ENCODE measurements at regions not wholly inside any gene's neighbourhood (a gene's known extent, or its start where the extent isn't known, plus 50 kb on each side); places are given as distances from the start of the nearest gene placed in this dataset.

- Histone ChIP-seq H2AFZ (no peak overlapping the region), H4K20me1 (ENCODE audit: insufficient read depth, poor library complexity, severe bottlenecking) (no peaks in the 10 kb centered on the region)
- no peak for DNase-seq (ENCODE audit: low spot score)
Observed at GRCh38 chr7:17422966-17423365, 124.5 kb downstream of the AHR start.

GRCh38 chr7:17427924-17428323 is 129.5 kb downstream of the AHR start:
- H4K20me1 ChIP-seq (ENCODE audit: insufficient read depth, poor library complexity, severe bottlenecking): no peaks in the 10 kb centered on the region
- H3K27me3 ChIP-seq: no peaks in the 10 kb centered on the region
- H2AFZ ChIP-seq: no peak overlapping the region
- H3K4me2 ChIP-seq: no peak overlapping the region
- H3K36me3 ChIP-seq (replicated peaks; ENCODE audit: insufficient read depth, low read depth): no peaks in the 10 kb centered on the region
- TF ChIP-seq EZH2phosphoT487 (IDR thresholded peaks at IDR 0.05; ENCODE audit: low read depth, severe bottlenecking, unreplicated experiment) (no peak), EZH2 (IDR thresholded peaks at IDR 0.05; ENCODE audit: borderline replicate concordance) (no peak), CTCF (IDR thresholded peaks at IDR 0.05; ENCODE audit: poor library complexity) (no peak)
- H3K27ac ChIP-seq: no peak overlapping the region
- H3K4me1 ChIP-seq (ENCODE audit: insufficient read depth): no peaks in the 10 kb centered on the region
- no peak overlapping the region for H3K4me3 ChIP-seq
- no peak for DNase-seq (ENCODE audit: low spot score)
- peaks cover 4% of the 10 kb centered on the region for H3K9me3 ChIP-seq (ENCODE audit: low read depth)
- no peaks in the 10 kb centered on the region for H3K9me2 ChIP-seq (replicated peaks; ENCODE audit: insufficient read depth)
- H3K79me2 ChIP-seq: no peaks in the 10 kb centered on the region

More at GRCh38 chr7:17422966-17423365, 124.5 kb downstream of the AHR start:
- Histone ChIP-seq H3K36me3 (replicated peaks; ENCODE audit: insufficient read depth, low read depth) (no peaks in the 10 kb centered on the region), H3K4me1 (ENCODE audit: insufficient read depth) (no peaks in the 10 kb centered on the region), H3K9me2 (replicated peaks; ENCODE audit: insufficient read depth) (no peaks in the 10 kb centered on the region), H3K27me3 (no peaks in the 10 kb centered on the region), H3K27ac (no peak overlapping the region), H3K4me2 (no peak overlapping the region), H3K4me3 (no peak overlapping the region), H3K79me2 (no peaks in the 10 kb centered on the region), H3K9me3 (ENCODE audit: low read depth) (no peaks in the 10 kb centered on the region)
- TF ChIP-seq CTCF (IDR thresholded peaks at IDR 0.05; ENCODE audit: poor library complexity): no peak
- TF ChIP-seq EZH2 (IDR thresholded peaks at IDR 0.05; ENCODE audit: borderline replicate concordance): no peak
- no peak for TF ChIP-seq EZH2phosphoT487 (IDR thresholded peaks at IDR 0.05; ENCODE audit: low read depth, severe bottlenecking, unreplicated experiment)
- 53% methylated on average over 2 of the region's 2 CpGs for whole genome bisulfite sequencing (ENCODE audit: low lambda C conversion rate, missing lambda C conversion rate)

- DNase-seq (ENCODE audit: low spot score): no peak
- H3K27me3 ChIP-seq: no peaks in the 10 kb centered on the region
- no peaks in the 10 kb centered on the region for H4K20me1 ChIP-seq (ENCODE audit: insufficient read depth, poor library complexity, severe bottlenecking)
- no peak for TF ChIP-seq EZH2phosphoT487 (IDR thresholded peaks at IDR 0.05; ENCODE audit: low read depth, severe bottlenecking, unreplicated experiment)
- no peak for TF ChIP-seq EZH2 (IDR thresholded peaks at IDR 0.05; ENCODE audit: borderline replicate concordance)
- TF ChIP-seq CTCF (IDR thresholded peaks at IDR 0.05; ENCODE audit: poor library complexity): no peak
- H3K4me3 ChIP-seq: no peak overlapping the region
- no peak overlapping the region for H2AFZ ChIP-seq
- WGBS (ENCODE audit: low lambda C conversion rate, missing lambda C conversion rate): 69% methylated on average over 4 of the region's 4 CpGs
- H3K9me2 ChIP-seq (replicated peaks; ENCODE audit: insufficient read depth): no peaks in the 10 kb centered on the region
- H3K36me3 ChIP-seq (replicated peaks; ENCODE audit: insufficient read depth, low read depth): no peaks in the 10 kb centered on the region
- H3K4me1 ChIP-seq (ENCODE audit: insufficient read depth): no peaks in the 10 kb centered on the region
- H3K79me2 ChIP-seq: no peaks in the 10 kb centered on the region
- no peak overlapping the region for H3K27ac ChIP-seq
- peaks cover 4% of the 10 kb centered on the region for H3K9me3 ChIP-seq (ENCODE audit: low read depth)
- no peak overlapping the region for H3K4me2 ChIP-seq
Observed at GRCh38 chr7:17429579-17429978, 131.1 kb downstream of the AHR start.

- Histone ChIP-seq H3K79me2 (no peaks in the 10 kb centered on the region), H3K36me3 (replicated peaks; ENCODE audit: insufficient read depth, low read depth) (no peaks in the 10 kb centered on the region), H3K4me3 (no peak overlapping the region), H4K20me1 (ENCODE audit: insufficient read depth, poor library complexity, severe bottlenecking) (no peaks in the 10 kb centered on the region), H3K9me2 (replicated peaks; ENCODE audit: insufficient read depth) (no peaks in the 10 kb centered on the region), H3K27ac (no peak overlapping the region), H2AFZ (no peak overlapping the region), H3K9me3 (ENCODE audit: low read depth) (peaks cover 4% of the 10 kb centered on the region), H3K4me1 (ENCODE audit: insufficient read depth) (no peaks in the 10 kb centered on the region), H3K27me3 (no peaks in the 10 kb centered on the region), H3K4me2 (no peak overlapping the region)
- TF ChIP-seq CTCF (IDR thresholded peaks at IDR 0.05; ENCODE audit: poor library complexity) (no peak), EZH2 (IDR thresholded peaks at IDR 0.05; ENCODE audit: borderline replicate concordance) (no peak)
- WGBS (ENCODE audit: low lambda C conversion rate, missing lambda C conversion rate): 43% methylated on average over 3 of the region's 3 CpGs
- DNase-seq (ENCODE audit: low spot score): no peak
Observed at GRCh38 chr7:17432793-17433192, 134.3 kb downstream of the AHR start.
